Upper lobe of left lung (tissue), 6 donors: ENCODE measurements at regions not wholly inside any gene's neighbourhood (a gene's known extent, or its start where the extent isn't known, plus 50 kb on each side); places are given as distances from the start of the nearest gene placed in this dataset.

Experiments
- ATAC-seq, 2 donors: fragments of 200-7000 bp; cut with Tn5 transposase; one replicate each; pipeline ENCODE4 v1.9.1; 2022; ENCODE audit warnings: mild to moderate bottlenecking in 2 of 2, moderate library complexity in 2 of 2; ENCODE audit not compliant: low FRiP score in 2 of 2
- DNase-seq, 2 donors: peaks; one replicate each; pipeline ENCODE4 v3.0.0-alpha.2; 2019 to 2020
- H3K27ac ChIP-seq, 4 donors: fragments of 200-600 bp; sonication (generic); one replicate each; pipeline ENCODE4 v1.5.1; 2016 to 2019
- H3K27me3 ChIP-seq, 4 donors: fragments of 200-600 bp; sonication (generic); one replicate each; pipeline ENCODE4 v1.5.1; 2017 to 2019
- H3K36me3 ChIP-seq, 4 donors: fragments of 200-600 bp; sonication (generic); one replicate each; pipeline ENCODE4 v1.5.1; 2016 to 2019
- H3K4me1 ChIP-seq, 4 donors: fragments of 200-600 bp; sonication (generic); one replicate each; pipeline ENCODE4 v1.5.1; 2018 to 2019
- H3K4me3 ChIP-seq, 4 donors: fragments of 200-600 bp; sonication (generic); one replicate each; pipeline ENCODE4 v1.5.1; 2017 to 2019; ENCODE audit warnings: mild to moderate bottlenecking in 2 of 4, moderate library complexity in 1 of 4
- H3K9me3 ChIP-seq, 4 donors: fragments of 200-600 bp; sonication (generic); one replicate each; pipeline ENCODE4 v1.5.1; 2018 to 2019
- CTCF ChIP-seq, 6 experiments: fragments of 450-650 bp in 4 of 6; fragments of 200-600 bp in 2 of 6; sonication (generic) in 2 of 6; IDR thresholded peaks; one replicate each; pipeline ENCODE4 v1.5.1; 2016 to 2019; ENCODE audit warnings: antibody characterized with exemption in 6 of 6
- EP300 ChIP-seq, 4 donors: sonication (generic); formaldehyde crosslinking; IDR thresholded peaks; one replicate each; pipeline ENCODE4 v1.5.1; 2017; ENCODE audit warnings: antibody characterized with exemption in 4 of 4, control low read depth in 2 of 4
- POLR2A ChIP-seq, 4 donors: fragments of 450-650 bp; IDR thresholded peaks; one replicate each; pipeline ENCODE4 v1.5.1; 2016 to 2017; ENCODE audit warnings: antibody characterized with exemption in 4 of 4, mild to moderate bottlenecking in 2 of 4
- POLR2AphosphoS5 ChIP-seq, 2 donors: sonication (generic); formaldehyde crosslinking; IDR thresholded peaks; one replicate each; pipeline ENCODE4 v1.5.1; 2017; ENCODE audit warnings: antibody characterized with exemption in 2 of 2
- WGBS, 2 donors: methylation state at CpG; one replicate each; pipeline ENCODE4 v1.1.5; 2017 to 2018; 5-methylcytosine and 5-hydroxymethylcytosine counted together
- donor health status: DM: no; HTN: no; CAD: no; lungs with moderate emphysema.
- donor health status: DM: no; HTN: yes; CAD: no; lungs with severe emphysema.

- Histone ChIP-seq H3K9me3 (no peaks in the 10 kb centered on the region), H3K4me3 (no peak overlapping the region), H3K36me3 (no peaks in the 10 kb centered on the region), H3K27me3 (no peaks in the 10 kb centered on the region), H3K27ac (peak overlapping the region; percentile 49 to 71 (median 60)), H3K4me1 (peaks cover 8 to 16% (median 11%) of the 10 kb centered on the region in 4 donors)
- DNase-seq: peak in 1 of 2 donors; percentile 49
- WGBS, 2 donors: 67 to 69% methylated on average over 5 of the region's 5 CpGs
- TF ChIP-seq EP300 (IDR thresholded peaks at IDR 0.05) (no peak), POLR2A (IDR thresholded peaks at IDR 0.05) (no peak), POLR2AphosphoS5 (IDR thresholded peaks at IDR 0.05) (peak in 1 of 2 donors; percentile 21), CTCF (IDR thresholded peaks at IDR 0.05) (peak; percentile 60 to 82 (median 69))
- peak; percentile 65 to 90 for ATAC-seq
Measured at GRCh38 chr15:29925227-29926082, 103.2 kb upstream of the TJP1 start.

GRCh38 chr15:29924750-29925149, 102.5 kb upstream of the TJP1 start:
- H3K36me3 ChIP-seq: no peaks in the 10 kb centered on the region
- peak overlapping the region; percentile 49 to 71 (median 60) for H3K27ac ChIP-seq
- 11 to 20% methylated on average over 4 of the region's 4 CpGs for WGBS, 2 donors
- peak in 1 of 2 donors; percentile 33 for DNase-seq
- no peak overlapping the region for H3K4me3 ChIP-seq
- H3K27me3 ChIP-seq: no peaks in the 10 kb centered on the region
- H3K4me1 ChIP-seq: peaks cover 8 to 16% (median 11%) of the 10 kb centered on the region in 4 donors
- peak; percentile 76 to 84 for ATAC-seq
- no peak for TF ChIP-seq EP300 (IDR thresholded peaks at IDR 0.05)
- TF ChIP-seq POLR2A (IDR thresholded peaks at IDR 0.05): no peak
- TF ChIP-seq CTCF (IDR thresholded peaks at IDR 0.05): no peak
- H3K9me3 ChIP-seq: no peaks in the 10 kb centered on the region

GRCh38 chr15:29922191-29922590, 99.9 kb upstream of the TJP1 start:
- TF ChIP-seq POLR2A (IDR thresholded peaks at IDR 0.05) (no peak), EP300 (IDR thresholded peaks at IDR 0.05) (no peak), CTCF (IDR thresholded peaks at IDR 0.05) (no peak), POLR2AphosphoS5 (IDR thresholded peaks at IDR 0.05) (no peak)
- no peaks in the 10 kb centered on the region for H3K36me3 ChIP-seq
- no peaks in the 10 kb centered on the region for H3K27me3 ChIP-seq
- H3K4me3 ChIP-seq: no peak overlapping the region
- H3K27ac ChIP-seq: no peak overlapping the region
- ATAC-seq: no peak
- DNase-seq: no peak
- H3K9me3 ChIP-seq: no peaks in the 10 kb centered on the region
- H3K4me1 ChIP-seq: peaks cover 8 to 16% (median 13%) of the 10 kb centered on the region in 4 donors

GRCh38 chr15:29921130-29921601, 98.9 kb upstream of the TJP1 start:
- ATAC-seq: peak in 1 of 2 donors; percentile 23
- WGBS, 2 donors: 63 to 67% methylated on average over 6 of the region's 6 CpGs
- H3K4me1 ChIP-seq: peaks cover 8 to 15% (median 13%) of the 10 kb centered on the region in 4 donors

More at GRCh38 chr15:29921130-29921601, 98.9 kb upstream of the TJP1 start:
- DNase-seq: no peak
- Histone ChIP-seq H3K36me3 (no peaks in the 10 kb centered on the region), H3K9me3 (no peaks in the 10 kb centered on the region), H3K4me3 (no peak overlapping the region), H3K27ac (peak overlapping the region in 1 of 4 donors; percentile 7), H3K27me3 (no peaks in the 10 kb centered on the region)
- no peak for TF ChIP-seq POLR2AphosphoS5 (IDR thresholded peaks at IDR 0.05)
- no peak for TF ChIP-seq CTCF (IDR thresholded peaks at IDR 0.05)
- no peak for TF ChIP-seq POLR2A (IDR thresholded peaks at IDR 0.05)
- TF ChIP-seq EP300 (IDR thresholded peaks at IDR 0.05): no peak
